NCI-H1694 treated with DMSO at 0.1 percent for 48 hours (cell line): ENCODE measurements at regions not wholly inside any gene's neighbourhood (a gene's known extent, or its start where the extent isn't known, plus 50 kb on each side); places are given as distances from the start of the nearest gene placed in this dataset.

ENCODE experiments used
- DNase-seq: peaks from one replicate; lab custom pipeline; 2025; lab: John Stamatoyannopoulos, UW

- DNase-seq: no peak
These were observed 288.8 kb upstream of the SOX11 start for GRCh38 chr2:5403392-5403791.

- peak; percentile 99 for DNase-seq
These were observed 282.2 kb upstream of the SOX11 start for GRCh38 chr2:5409898-5410381.

DNA sequence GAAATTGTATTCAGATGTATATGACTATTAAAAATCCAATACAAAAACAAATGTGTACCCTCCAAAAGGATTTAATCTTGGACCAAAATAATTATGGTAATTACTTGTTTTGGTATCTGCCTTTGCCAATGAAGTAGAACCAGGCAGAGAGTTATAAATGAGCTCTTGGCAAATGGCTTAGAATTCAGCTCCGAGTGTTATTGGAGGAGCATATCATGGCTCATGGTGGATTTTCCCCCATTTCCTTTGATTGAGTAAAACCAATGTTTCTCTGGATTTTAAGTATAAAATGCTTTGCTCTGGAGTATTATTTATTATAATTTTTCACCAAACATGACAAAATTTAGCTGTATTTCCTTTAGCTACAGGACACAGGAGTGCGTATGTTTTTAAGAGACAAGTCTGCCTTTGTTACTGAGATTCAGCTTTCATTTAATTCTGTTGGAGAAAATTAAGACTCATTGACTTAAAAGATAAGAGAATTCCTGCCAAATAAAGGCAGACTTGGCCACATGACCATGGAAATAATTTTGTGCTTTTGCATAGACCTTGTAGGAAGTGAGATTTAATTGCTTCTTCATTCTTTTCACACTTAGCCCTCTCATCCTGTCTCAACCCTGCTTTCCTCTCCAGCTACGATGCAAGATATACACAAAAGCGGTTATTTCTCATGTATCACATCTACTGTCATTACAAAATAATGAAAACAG, 281.0 kb upstream of the SOX11 start:
- DNase-seq: peak; percentile 24

DNA sequence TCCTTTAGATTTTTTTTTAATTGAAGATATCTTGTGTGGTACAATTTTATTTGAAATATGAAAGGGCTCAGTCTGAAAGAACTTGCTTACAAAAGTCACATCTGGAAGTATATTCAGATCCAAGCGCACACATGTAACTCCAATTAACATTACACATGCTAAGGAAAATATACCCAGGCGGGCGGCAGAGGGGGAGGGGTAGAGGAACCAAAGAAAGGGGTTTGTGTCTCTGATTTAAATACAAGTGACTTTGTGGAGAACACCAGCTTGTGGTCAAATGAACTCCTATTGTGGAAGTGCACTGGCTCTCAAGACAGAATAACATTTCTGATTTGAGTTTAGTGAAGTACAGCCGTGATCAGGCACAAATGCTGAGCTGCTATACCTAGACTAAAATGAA, 280.2 kb upstream of the SOX11 start:
- DNase-seq: no peak

- no peak for DNase-seq
These were observed 258.3 kb upstream of the SOX11 start for GRCh38 chr2:5433855-5434254.

DNA sequence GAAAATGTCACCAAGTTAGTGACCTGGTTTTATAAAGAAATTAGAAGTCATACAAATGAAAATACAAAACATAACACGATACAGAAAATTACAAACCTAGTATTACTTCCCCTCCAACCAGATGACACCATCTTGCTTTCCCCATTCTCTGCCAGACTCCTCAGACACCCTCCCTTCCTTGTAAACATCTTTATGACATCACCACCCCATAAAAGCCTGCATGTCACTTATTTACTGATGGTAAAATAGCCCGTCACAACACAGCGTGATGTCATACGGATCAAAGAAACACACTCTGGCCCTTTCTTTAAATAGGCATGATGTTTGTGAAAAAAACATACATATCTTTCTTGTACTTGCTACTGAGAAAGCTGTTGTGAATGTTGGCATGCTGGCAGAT, 254.8 kb upstream of the SOX11 start:
- no peak for DNase-seq

- DNase-seq: no peak
These were observed 252.0 kb upstream of the SOX11 start for GRCh38 chr2:5440174-5440573.

- DNase-seq: no peak
These were observed 249.4 kb upstream of the SOX11 start for GRCh38 chr2:5442736-5443135.

DNA sequence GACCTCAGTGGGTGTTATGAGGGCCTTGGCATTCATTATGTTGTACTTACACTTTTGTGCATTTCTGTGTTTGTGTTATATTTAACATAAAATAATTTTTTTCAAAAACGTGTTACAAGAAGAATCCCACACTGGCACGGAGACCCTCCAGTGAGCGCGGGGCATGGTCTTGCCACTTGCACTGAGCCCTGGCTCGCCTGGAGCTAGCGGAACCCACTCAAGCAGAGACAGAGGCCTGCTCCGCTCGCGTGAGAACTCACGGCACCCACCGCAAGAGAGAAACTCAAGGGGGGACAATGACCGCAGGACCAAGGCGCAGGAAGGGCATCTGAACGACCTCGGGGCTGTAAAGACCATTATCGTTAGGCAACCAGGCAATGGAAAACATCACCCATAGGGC, 248.0 kb upstream of the SOX11 start:
- DNase-seq: no peak

- no peak for DNase-seq
These were observed 247.3 kb upstream of the SOX11 start for GRCh38 chr2:5444854-5445253.

- DNase-seq: no peak
These were observed 242.3 kb upstream of the SOX11 start for GRCh38 chr2:5449867-5450266.

- DNase-seq: no peak
These were observed 238.7 kb upstream of the SOX11 start for GRCh38 chr2:5453220-5454050.

- DNase-seq: no peak
These were observed 238.2 kb upstream of the SOX11 start for GRCh38 chr2:5454051-5454390.

- no peak for DNase-seq
These were observed 233.1 kb upstream of the SOX11 start for GRCh38 chr2:5459041-5459440.

DNA sequence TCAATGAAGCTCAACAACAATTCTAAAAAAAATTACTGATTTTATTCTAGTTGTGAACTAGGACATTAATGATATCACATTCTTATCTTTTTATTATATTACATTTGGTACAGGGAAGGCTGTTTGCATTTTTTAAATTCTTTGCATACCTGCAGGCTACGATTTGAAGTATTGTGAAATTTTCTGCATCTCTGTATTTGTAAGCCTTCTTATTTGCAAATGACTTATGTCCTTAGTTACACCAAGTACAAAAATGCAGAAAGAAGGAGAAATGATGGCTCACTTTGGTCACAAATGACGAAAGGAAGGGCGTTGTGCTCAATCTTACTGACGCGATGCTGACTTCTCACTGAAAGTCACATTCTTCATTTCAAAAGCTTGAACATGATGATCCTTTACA, 227.5 kb upstream of the SOX11 start:
- no peak for DNase-seq

DNA sequence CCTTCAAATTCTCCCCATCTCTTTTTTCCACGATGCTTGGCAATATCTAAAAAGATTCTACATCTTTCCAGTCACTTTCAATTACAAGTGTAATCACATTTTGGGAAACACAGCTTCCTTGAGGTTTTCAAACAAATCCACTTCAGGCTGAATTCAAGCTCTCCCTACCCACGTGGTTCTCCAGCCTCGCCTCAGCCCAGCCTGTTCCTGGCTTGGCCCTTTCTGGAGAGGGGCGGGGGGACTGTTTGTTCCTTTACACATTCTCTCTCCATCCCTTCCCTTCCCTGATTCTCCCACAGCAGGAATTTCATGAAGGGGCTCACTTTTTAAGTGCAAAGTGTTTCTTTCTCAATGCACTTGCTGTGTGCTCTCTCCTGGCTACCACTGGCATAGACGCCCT, 226.3 kb upstream of the SOX11 start:
- no peak for DNase-seq

DNA sequence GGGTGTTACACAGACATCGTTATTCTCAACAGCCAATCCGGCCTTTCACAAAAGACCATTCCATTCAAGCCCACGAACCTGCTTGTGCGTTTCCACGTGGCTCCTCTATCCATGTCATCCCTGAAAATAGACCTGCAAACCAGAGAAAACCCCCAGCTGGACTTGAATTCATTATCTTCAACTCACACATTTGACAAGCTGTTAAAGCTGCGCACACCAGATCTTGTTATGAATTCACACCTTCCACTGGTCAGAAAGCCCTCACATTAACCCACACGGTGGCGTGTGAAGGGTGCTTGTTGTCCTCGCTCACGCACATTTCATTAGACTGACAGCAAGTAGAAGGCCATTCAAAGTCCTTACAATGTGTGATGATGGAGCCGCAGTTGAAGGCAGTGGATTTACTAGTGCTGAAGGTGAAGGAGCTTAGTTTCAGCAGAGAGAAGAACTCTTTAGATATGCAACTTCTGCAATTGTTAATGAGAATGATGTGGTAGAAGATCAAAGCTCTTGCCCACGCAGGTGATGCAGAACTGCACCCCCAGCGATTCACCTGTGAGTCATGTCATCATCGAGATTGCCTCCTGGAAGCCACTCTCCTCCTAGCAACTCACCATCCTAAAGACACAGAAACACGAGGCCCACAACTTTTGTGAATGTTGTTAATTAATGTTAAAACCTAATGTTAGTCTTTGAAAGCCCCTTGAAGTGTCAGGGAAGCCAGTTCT, 224.8 kb upstream of the SOX11 start:
- no peak for DNase-seq

DNA sequence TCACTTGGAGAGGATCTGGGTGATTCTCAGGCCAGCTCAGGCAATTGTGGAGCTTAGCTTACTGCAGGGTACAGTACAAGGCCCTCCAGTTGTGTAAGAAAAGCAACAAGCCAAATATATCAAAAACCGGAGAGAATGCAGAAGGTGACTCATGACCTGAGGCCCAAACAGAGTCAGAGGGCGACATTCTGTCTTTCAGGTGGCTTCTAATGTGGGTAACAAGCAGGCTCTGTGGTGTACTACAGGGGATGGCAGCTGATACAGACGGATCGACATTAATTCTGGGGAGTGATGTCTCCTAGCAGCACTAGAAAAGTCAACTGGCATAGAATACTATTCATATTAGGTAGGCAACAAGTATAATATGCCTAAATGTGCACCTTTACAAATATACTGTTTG, 219.5 kb upstream of the SOX11 start:
- no peak for DNase-seq

DNA sequence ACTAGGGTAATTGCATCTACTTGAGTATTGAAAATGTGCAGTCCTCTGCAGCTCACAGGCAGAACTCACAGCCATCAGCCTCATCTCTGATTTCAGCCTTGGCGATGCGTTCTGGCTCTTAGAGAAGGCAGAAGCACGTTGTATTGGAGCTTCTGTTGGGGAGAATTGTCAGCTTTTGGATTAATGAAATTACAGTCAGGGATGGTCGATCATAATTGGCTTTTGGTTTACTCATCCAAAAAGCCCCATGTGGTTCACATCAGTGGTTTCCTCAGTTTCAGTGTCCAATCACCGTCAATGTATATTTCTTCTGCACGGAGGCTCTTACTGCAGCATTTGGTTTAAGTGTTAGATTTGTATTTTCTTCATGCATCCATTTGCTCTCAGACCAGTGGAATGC, 218.5 kb upstream of the SOX11 start:
- no peak for DNase-seq

- DNase-seq: no peak
These were observed 217.5 kb upstream of the SOX11 start for GRCh38 chr2:5474716-5475115.

GRCh38 chr2:5479265-5479928, 212.8 kb upstream of the SOX11 start:
- DNase-seq: no peak

DNA sequence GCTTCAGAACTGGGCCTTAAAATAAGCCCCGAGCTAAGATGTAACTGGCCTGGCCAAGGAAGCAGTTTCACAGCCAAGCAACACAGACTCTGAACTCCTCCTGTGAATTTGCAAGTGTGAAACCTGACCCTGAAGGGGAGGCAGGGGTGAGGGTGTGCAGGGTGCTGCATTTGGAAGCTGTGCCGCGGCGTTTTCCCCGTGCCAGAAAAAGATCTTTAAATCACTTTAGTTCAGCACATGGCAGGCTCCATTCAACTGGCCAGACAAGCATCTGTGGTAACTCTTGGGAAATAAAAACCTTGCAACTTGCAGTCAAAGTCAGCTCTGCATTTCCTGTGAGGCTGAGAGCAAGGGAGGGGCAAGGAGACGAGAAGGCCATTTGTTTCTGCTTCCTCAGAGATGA, 209.3 kb upstream of the SOX11 start:
- no peak for DNase-seq
